Nephron (organoid): ENCODE measurements at regions not wholly inside any gene's neighbourhood (a gene's known extent, or its start where the extent isn't known, plus 50 kb on each side); places are given as distances from the start of the nearest gene placed in this dataset.

Experiments
- H3K27ac Mint-ChIP-seq, 3 experiments: 2 replicates each; pipeline ENCODE4 v1.8.0; 2020; ENCODE audit warnings: mixed read lengths in 3 of 3, mild to moderate bottlenecking in 2 of 3, moderate library complexity in 1 of 3
- H3K27me3 Mint-ChIP-seq: 2 replicates; pipeline ENCODE4 v1.8.0; 2021; ENCODE audit warnings: low read depth, mild to moderate bottlenecking, moderate library complexity, mixed read lengths
- H3K36me3 Mint-ChIP-seq: 2 replicates; pipeline ENCODE4 v1.8.0; 2020; ENCODE audit warnings: low read depth, mixed read lengths
- H3K4me1 Mint-ChIP-seq: 2 replicates; pipeline ENCODE4 v1.8.0; 2020; ENCODE audit warnings: mixed read lengths
- H3K4me3 Mint-ChIP-seq, 3 experiments: 2 replicates each; pipeline ENCODE4 v1.8.0; 2020; ENCODE audit warnings: mild to moderate bottlenecking in 3 of 3, mixed read lengths in 3 of 3, moderate library complexity in 2 of 3
- H3K9me3 Mint-ChIP-seq: 2 replicates; pipeline ENCODE4 v1.8.0; 2020; ENCODE audit warnings: mixed read lengths
- CTCF ChIP-seq, 3 experiments: fragments of 200-600 bp; sonication (generic); IDR thresholded peaks; one replicate each; pipeline ENCODE4 v1.5.0; 2021; ENCODE audit warnings: antibody characterized with exemption in 3 of 3; ENCODE audit not compliant: unreplicated experiment in 3 of 3

DNA sequence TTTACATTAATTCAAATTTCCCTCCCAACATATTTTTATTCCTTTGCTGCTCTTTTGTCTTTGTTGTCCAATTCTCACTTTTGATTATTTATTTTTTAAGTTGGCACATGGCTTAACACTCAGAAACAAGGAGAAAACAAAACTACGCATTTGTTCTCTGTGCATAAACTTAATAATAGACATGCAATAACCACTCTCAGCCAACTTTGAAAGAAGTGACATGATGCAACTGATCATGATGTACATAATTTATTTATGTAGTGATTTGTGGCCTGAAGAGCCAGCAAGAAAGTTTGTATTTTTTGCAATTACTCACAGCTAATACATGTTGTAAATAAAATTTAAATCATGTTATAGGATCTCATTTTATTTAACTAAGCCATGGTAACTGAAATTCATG, 942.8 kb upstream of the PIK3C3 start:
- TF ChIP-seq CTCF (IDR thresholded peaks at IDR 0.05; ENCODE audit: unreplicated experiment in 3 of 3) = no peak
- Mint-ChIP-seq H3K36me3 (no peaks in the 10 kb centered on the region), H3K27me3 (no peaks in the 10 kb centered on the region), H3K27ac (no peak overlapping the region), H3K4me3 (no peak overlapping the region), H3K4me1 (peaks cover 5% of the 10 kb centered on the region), H3K9me3 (peaks cover 9% of the 10 kb centered on the region)

DNA sequence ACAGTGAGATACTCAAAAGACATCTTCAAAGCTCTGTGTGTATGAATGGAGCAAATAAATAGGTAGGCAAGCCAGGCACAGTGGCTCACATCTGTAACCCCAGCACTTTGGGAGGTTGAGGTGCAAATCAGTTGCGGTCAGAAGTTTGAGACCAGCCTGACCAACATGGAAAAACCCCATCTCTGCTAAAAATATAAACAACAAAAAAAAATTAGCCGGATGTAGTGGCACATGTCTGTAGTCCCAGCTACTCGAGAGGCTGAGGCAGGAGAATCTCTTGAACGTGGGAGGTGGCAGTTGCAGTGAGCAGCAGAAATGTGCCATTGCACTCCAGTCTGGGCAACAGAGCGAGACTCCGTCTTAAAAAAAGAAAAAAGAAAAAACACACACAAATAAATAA, 945.1 kb upstream of the PIK3C3 start:
- Mint-ChIP-seq H3K9me3 (peaks cover 3% of the 10 kb centered on the region), H3K36me3 (no peaks in the 10 kb centered on the region), H3K27ac (no peak overlapping the region), H3K4me1 (peaks cover 5% of the 10 kb centered on the region), H3K27me3 (no peaks in the 10 kb centered on the region), H3K4me3 (no peak overlapping the region)
- TF ChIP-seq CTCF (IDR thresholded peaks at IDR 0.05; ENCODE audit: unreplicated experiment in 3 of 3) = no peak

GRCh38 chr18:41004324-41004723, 950.7 kb upstream of the PIK3C3 start:
- TF ChIP-seq CTCF (IDR thresholded peaks at IDR 0.05; ENCODE audit: unreplicated experiment in 3 of 3) = no peak
- Mint-ChIP-seq H3K4me1 (peaks cover 7% of the 10 kb centered on the region), H3K9me3 (no peaks in the 10 kb centered on the region), H3K27ac (peak overlapping the region; percentile 36 to 44 (median 40)), H3K36me3 (no peaks in the 10 kb centered on the region), H3K4me3 (peak overlapping the region in 1 of 3 experiments; percentile 4), H3K27me3 (no peaks in the 10 kb centered on the region)

DNA sequence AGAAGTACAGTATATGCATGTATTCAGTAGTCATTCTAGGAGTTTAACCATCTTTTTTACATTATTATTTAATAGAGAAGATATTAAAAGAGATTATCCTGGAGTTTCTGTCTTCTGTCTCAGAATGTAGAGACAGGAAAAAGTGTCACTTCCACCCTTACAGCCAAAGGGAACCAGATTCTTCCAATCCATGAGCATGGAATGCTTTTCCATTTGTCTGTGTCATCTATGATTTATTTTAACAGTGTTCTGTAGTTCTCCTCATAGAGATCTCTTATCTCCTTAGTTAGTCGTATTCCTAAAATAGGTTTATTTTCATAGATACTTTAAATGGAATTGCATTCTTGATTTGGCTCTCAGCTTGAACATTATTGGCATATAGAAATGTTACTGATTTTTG, 959.5 kb upstream of the PIK3C3 start:
- no peaks in the 10 kb centered on the region for H3K27me3 Mint-ChIP-seq
- no peak for TF ChIP-seq CTCF (IDR thresholded peaks at IDR 0.05; ENCODE audit: unreplicated experiment in 3 of 3)
- H3K9me3 Mint-ChIP-seq = peaks cover 6% of the 10 kb centered on the region
- no peak overlapping the region for H3K27ac Mint-ChIP-seq
- no peaks in the 10 kb centered on the region for H3K36me3 Mint-ChIP-seq
- no peaks in the 10 kb centered on the region for H3K4me1 Mint-ChIP-seq
- H3K4me3 Mint-ChIP-seq = no peak overlapping the region

- Mint-ChIP-seq H3K4me3 (no peak overlapping the region), H3K4me1 (no peaks in the 10 kb centered on the region), H3K36me3 (no peaks in the 10 kb centered on the region), H3K9me3 (peaks cover 6% of the 10 kb centered on the region), H3K27ac (no peak overlapping the region), H3K27me3 (no peaks in the 10 kb centered on the region)
- TF ChIP-seq CTCF (IDR thresholded peaks at IDR 0.05; ENCODE audit: unreplicated experiment in 3 of 3) = no peak
These were observed 961.7 kb upstream of the PIK3C3 start for GRCh38 chr18:40993363-40993762.

- Mint-ChIP-seq H3K27ac (no peak overlapping the region), H3K27me3 (no peaks in the 10 kb centered on the region), H3K4me1 (no peaks in the 10 kb centered on the region), H3K4me3 (no peak overlapping the region), H3K9me3 (no peaks in the 10 kb centered on the region), H3K36me3 (no peaks in the 10 kb centered on the region)
- TF ChIP-seq CTCF (IDR thresholded peaks at IDR 0.05; ENCODE audit: unreplicated experiment in 3 of 3) = no peak
These were observed 967.5 kb upstream of the PIK3C3 start for GRCh38 chr18:40987581-40987980.
